Limb (tissue), 2 donors: ENCODE measurements at regions not wholly inside any gene's neighbourhood (a gene's known extent, or its start where the extent isn't known, plus 50 kb on each side); places are given as distances from the start of the nearest gene placed in this dataset.
"Not testable (repeated sequence)": the region's sequence is repeated elsewhere in the genome, so short reads cannot be mapped to it uniquely, and the experiment has no call there.

Experiments
- DNase-seq, 2 donors: peaks; one replicate each; pipeline ENCODE4 v3.0.0-alpha.2; 2016; ENCODE audit errors: extremely low spot score in 2 of 2

DNA sequence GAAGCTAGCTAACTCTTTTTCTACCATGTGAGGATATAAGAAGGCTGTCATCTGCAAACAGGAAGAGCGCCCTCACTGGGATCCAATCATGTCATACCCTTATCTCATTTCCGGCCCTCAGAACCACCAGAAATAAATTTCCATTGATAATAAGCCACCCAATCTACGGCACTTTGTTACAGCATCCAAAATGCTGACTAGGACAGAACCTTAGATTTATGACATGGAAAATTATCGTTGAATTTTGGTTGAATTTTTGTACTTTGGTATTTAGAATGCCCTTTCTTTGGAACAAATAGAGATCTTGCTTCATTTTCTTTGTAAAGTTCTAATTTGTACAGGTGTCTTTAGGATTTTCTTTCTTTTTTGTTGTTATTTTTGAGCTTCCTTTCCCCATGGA, 53.3 kb upstream of the CYLC2 start:
- DNase-seq, result no peak

GRCh38 chr9:102922526-102922925, 72.6 kb upstream of the CYLC2 start:
- no peak for DNase-seq

- no peak for DNase-seq
Measured at GRCh38 chr9:102911185-102911584, 83.9 kb upstream of the CYLC2 start.

DNA sequence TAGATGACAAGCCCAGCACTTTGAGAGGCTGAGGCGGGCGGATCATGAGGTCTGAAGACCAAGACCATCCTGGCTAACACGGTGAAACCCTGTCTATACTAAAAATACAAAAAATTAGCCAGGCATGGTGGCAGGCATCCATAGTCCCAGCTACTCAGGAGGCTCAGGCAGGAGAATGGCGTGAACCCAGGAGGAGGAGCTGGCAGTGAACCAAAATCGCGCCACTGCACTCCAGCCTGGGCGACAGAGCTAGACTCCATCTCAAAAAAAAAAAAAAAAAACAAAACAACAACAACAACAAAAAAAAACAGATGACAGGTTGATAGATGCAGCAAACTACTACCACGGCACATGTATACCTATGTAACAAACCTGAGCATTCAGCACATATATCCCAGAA, 89.3 kb upstream of the CYLC2 start:
- DNase-seq, result not testable (repeated sequence)

GRCh38 chr9:102892025-102892424, 103.1 kb upstream of the CYLC2 start:
- no peak for DNase-seq

DNA sequence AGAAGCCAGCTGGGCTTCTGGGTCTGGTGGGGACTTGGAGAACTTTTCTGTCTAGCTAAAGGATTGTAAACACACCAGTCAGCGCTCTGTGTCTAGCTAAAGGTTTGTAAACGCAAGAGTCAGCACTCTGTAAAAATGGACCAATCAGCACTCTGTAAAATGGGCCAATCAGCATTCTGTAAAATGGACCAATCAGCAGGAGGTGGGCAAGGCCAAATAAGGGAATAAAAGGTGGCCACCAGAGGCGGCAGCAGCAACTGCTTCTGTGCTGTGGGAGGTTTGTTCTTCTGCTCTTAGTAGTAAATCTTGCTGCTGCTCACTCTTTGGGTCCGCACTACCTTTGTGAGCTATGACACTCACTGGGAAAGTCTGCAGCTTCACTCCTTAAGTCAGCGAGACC, 106.4 kb upstream of the CYLC2 start:
- not testable (repeated sequence) for DNase-seq

- DNase-seq, result no peak
Measured at GRCh38 chr9:102875687-102876086, 119.4 kb upstream of the CYLC2 start.

DNA sequence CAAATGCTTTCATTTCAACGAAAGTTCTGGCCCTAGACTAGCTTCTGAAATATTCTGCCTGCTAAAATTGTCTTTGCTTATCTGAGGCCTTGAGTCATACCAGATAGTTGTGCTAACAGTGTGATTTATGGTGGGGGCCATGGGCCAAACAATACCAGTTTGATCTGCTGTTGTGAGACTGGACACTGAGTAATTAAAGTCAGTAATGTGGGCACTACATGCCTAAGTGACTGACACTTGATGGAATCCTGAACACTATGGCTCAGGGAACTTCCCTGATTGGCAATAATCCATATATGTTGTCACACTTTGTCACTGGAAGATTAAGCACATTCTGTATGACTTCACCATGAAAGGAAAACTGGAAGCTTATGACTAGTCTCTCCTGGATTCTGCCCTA, 127.6 kb upstream of the CYLC2 start:
- DNase-seq, result no peak

DNA sequence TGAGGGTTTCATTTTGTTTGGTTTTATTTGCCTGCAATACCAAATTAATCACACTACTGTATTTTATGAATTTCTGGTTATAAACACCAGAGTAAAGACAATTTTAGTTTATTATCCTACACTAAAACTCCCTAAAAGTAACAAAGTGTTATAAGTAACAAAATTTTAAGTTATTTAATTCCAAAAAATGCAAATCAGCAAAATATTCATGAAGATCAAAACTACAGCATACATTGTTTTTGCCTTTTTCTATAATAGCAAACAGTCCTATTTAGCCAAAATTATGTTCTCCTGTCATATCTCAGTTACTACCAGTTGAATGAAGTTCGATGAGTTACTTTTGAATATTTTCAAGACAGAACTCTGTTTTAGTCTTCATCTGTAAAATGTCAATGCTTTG, 132.7 kb upstream of the CYLC2 start:
- DNase-seq, result no peak

GRCh38 chr9:102855641-102856040, 139.5 kb upstream of the CYLC2 start:
- no peak for DNase-seq

GRCh38 chr9:102845827-102846371, 149.2 kb upstream of the CYLC2 start:
- DNase-seq, result no peak

- DNase-seq, result no peak
Measured at GRCh38 chr9:102844716-102845115, 150.4 kb upstream of the CYLC2 start.

DNA sequence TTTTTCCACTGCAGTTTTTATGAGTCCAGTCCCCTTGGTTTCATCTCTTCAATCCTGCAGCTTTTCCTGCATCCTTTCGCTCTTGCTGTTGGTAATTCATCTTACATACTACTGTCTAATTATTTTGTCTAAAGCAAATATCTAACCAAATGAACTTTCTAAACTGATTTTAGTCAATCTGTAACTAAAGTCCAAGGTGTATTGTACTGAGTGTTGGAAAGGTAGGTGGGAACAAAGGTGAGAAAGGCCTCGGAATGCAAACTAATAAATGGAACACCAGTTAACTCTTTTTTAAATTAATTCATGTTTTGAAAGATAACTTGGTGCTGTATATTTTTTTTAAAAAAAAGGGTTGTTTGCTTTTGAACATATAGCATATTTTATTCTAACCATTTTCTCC, 152.7 kb upstream of the CYLC2 start:
- no peak for DNase-seq

GRCh38 chr9:102841376-102841775, 153.8 kb upstream of the CYLC2 start:
- DNase-seq, result no peak

GRCh38 chr9:102840335-102840734, 154.8 kb upstream of the CYLC2 start:
- no peak for DNase-seq

DNA sequence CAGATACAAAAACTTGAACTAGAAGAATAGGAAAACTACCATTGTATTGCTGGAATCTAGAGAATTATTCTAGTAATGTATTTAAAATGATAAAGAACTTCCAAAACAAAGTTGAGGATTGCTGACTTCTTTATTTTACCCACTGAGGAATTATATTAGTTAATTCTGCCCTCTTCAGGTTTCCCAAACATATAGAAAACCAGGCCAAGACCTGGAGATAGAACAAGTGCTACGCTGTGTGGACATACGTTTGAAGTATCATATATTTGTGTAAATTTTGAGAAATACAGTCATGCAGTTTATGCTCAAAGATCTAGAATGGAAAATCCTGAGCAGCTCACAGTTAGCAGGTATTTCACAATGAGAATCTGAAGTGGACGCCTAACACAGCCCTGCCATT, 162.3 kb upstream of the CYLC2 start:
- DNase-seq, result no peak

DNA sequence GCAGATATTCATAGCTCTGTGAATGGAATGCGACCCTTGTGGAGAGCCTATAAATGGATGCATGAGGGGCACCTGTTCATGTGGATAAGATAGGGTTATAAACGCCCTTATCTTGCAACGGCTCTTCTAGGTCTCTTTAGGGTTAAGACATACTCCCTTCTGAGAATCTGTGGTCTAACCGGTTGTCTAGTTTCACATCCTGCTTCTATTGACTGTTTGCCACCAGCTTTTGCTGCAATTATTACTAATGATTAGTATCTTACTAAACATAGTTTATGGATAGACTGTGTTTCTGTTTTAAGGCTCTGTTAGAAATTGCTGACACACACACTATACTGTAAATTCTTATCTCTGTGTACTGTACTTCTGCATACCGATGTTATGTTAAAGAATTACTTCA, 198.9 kb upstream of the CYLC2 start:
- DNase-seq, result no peak

DNA sequence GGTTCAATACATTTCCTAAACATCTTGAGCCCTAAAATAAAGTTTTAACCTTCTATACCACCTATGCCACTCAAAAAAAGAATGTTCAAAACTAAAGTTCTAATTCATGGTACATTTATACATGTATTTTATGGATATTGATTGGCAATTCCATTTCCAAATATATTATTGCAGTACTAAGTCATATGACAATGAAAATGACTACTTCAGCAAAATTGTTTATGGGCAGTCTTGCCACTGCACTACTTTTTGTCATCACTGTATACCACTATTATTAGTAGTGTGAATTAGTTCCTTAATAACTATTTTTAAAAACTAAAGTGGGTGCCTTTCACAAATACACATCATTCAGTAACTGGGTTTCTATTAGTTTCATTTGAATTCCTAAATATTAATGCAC, 199.6 kb upstream of the CYLC2 start:
- no peak for DNase-seq

DNA sequence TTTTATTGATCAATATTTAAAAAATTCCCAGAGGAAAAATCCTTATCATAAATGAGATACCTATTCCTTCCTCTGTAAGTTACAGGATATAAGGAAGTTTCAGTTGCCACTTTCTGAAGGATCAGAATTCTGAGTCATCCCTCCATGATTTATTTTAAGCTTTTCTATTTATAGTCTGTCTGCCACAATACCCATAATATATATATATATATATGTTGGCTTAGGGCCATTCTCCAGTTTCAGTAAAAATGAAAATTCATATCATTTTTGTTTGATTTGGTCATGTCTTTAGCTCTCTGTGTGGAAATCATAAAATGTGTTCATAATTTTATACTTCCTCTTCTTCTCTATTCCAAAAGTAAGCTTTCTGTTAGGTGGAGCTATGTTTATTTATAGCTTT, 215.8 kb upstream of the CYLC2 start:
- DNase-seq, result peak in 1 of 2 donors; percentile 40

DNA sequence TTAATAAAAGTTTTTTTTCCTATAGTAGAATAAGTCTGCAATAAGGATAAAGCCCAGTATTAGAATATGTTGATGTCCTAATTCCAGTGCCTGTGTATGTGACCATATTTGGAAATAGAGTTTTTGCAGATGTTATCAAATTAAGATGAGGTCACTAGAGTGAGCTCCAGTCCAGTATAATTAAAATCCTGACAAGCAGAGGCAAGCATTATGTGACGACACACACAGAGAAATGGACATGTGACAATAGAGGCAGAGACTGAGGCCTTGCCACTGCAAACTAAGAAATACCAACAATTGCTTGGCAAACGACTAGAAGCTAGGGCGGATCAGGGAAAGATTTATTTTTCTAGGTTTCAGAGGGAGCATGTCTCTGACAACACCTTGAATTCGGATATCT, 216.4 kb upstream of the CYLC2 start:
- no peak for DNase-seq

GRCh38 chr9:102770704-102771103, 224.4 kb upstream of the CYLC2 start:
- DNase-seq, result no peak

- DNase-seq, result no peak
Measured at GRCh38 chr9:102769307-102769706, 225.8 kb upstream of the CYLC2 start.

DNA sequence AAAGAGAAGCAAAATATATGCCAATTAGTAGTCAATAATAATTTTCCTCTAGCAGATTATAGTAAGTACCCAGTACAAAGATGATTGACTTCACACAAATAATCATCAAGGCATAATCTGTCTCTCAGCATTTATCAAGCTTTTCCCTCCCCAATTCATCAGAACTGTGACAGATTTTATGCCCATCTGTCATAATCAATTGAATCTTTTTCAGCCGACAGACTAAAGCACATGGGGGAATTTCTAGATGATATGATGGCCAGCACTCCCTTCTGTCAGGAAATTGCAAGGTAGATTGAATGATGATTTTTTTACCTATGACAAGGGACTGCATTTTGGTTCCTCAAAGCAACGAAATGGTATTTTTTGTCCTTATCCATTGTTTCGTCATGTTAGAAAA, 227.1 kb upstream of the CYLC2 start:
- no peak for DNase-seq

DNA sequence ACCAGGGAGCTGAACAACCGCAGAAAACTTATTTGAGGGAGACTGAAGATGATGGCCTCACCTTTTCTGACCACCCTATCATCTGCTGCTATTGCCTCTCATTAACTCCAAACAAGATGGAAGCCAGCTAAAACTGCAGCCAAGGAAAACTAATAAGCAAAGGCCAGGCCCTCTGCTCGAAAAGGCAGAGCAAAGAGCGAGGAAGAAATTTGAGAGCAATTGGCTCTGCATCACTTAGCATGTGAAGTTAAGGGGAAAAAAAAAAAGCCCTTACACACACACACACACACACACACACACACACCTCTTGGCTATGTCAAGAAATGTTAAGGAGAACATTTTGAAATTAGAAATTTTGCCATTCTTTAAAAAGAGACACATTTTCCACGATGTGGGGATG, 228.1 kb upstream of the CYLC2 start:
- DNase-seq, result no peak
